ENCODE measurements at regions not wholly inside any gene's neighbourhood (a gene's known extent, or its start where the extent isn't known, plus 50 kb on each side); places are given as distances from the start of the nearest gene placed in this dataset.

GRCh38 chr2:56444339-56444738 is 260.5 kb downstream of the CCDC85A start:
- no peak for DNase-seq (ENCODE audit: low read depth in 3 of 3)

DNA sequence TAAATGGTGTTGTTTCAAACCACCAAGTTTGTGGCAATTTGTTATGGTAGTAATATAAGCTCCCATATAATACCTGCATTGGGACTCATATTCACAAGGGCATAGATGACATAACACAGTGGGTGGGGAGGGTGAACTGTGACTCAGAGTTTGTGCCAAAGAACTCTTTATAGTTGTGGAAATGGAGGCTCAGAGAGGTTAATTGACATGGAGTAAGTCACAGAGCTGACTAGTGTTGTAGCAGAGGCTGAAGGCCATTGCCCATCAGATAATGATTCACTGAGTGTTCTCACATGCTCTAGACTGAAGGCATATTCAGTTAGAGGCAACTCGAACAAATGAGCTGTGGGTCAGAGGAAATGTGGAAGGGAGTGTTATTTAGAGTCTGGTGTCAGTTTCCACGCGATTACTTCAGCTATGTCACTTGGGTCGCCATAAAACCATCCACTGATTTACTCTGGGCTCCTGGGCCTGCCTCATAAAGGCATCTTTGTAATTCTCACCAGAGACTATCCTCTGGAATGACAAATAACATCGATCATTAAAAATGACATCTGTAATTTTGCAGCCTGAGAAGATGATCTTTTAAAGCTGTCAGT is 264.7 kb downstream of the CCDC85A start:
- no peak for DNase-seq (ENCODE audit: low read depth in 3 of 3)

- DNase-seq (ENCODE audit: low read depth in 3 of 3), result no peak
Measured at GRCh38 chr2:56449002-56449431, 265.2 kb downstream of the CCDC85A start.

DNA sequence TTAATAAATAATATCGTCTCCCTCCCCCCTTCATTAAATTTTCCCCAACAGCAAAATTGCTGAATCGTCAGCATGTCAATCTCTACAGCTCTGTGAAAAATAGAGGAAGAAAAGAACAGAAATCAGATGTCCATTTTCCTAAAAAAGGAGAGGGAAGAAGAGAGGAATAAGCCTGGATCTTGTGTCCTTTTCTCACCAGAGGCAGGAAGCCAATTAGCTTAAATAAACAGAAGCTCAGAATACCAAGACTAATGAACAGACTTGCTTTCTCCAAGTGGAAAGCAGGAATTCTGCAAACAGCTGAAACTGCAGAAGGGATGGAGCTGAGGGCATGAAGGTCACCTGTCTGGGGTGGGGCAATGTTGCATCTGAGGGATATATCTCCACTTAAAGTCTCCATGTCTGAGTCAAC is 265.7 kb downstream of the CCDC85A start:
- DNase-seq (ENCODE audit: low read depth in 3 of 3), result no peak

GRCh38 chr2:56450047-56450446 is 266.3 kb downstream of the CCDC85A start:
- no peak for DNase-seq (ENCODE audit: low read depth in 3 of 3)

- DNase-seq (ENCODE audit: low read depth in 3 of 3), result no peak
Measured at GRCh38 chr2:56450772-56451171, 267.0 kb downstream of the CCDC85A start.

GRCh38 chr2:56455642-56456041 is 271.9 kb downstream of the CCDC85A start:
- DNase-seq (ENCODE audit: low read depth in 3 of 3), result no peak

GRCh38 chr2:56456791-56457190 is 273.0 kb downstream of the CCDC85A start:
- no peak for DNase-seq (ENCODE audit: low read depth in 3 of 3)

DNA sequence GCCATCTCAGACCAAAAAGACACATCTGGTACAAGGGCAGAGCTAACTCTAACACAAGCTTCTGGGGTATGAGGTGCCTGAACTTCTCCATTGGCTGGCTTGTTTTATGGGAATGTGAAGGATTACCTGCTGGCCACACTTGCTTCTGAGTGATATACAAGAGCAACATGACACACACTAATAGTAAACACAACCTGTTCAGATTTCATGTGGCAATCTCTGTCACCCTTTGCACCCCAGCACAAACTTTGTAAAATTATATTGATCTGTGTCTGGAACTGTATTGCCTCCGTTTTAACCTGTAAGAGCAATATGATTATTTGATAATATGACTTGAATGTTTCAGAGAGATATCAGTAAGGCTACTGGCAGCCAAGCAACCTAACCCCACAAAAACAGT is 276.7 kb downstream of the CCDC85A start:
- no peak for DNase-seq (ENCODE audit: low read depth in 3 of 3)

GRCh38 chr2:56464066-56464465 is 280.3 kb downstream of the CCDC85A start:
- DNase-seq (ENCODE audit: low read depth in 3 of 3), result no peak

GRCh38 chr2:56464613-56465012 is 280.8 kb downstream of the CCDC85A start:
- DNase-seq (ENCODE audit: low read depth in 3 of 3), result no peak

DNA sequence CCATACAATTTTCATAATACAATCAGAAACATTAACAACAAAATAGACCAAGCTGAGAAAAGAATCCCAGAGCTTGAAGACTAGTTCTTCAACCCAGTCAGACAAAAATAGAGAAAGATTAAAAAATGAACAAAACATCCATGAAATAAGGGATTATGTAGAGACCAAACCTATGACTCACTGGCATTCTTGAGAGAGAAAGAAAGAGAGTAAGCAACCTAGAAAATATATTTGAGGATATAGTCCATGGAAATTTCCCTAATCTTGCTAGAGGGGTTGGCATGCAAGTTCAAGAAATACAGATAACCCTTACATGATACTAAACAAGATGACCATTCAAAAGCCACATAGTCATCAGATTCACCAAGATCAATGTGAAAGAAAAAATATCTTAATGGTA is 281.7 kb downstream of the CCDC85A start:
- no peak for DNase-seq (ENCODE audit: low read depth in 3 of 3)

GRCh38 chr2:56473524-56473923 is 289.7 kb downstream of the CCDC85A start:
- no peak for DNase-seq (ENCODE audit: low read depth in 3 of 3)

GRCh38 chr2:56474412-56475158 is 290.8 kb downstream of the CCDC85A start:
- DNase-seq (ENCODE audit: low read depth in 3 of 3), result no peak

- no peak for DNase-seq (ENCODE audit: low read depth in 3 of 3)
Measured at GRCh38 chr2:56475191-56475590, 291.4 kb downstream of the CCDC85A start.

DNA sequence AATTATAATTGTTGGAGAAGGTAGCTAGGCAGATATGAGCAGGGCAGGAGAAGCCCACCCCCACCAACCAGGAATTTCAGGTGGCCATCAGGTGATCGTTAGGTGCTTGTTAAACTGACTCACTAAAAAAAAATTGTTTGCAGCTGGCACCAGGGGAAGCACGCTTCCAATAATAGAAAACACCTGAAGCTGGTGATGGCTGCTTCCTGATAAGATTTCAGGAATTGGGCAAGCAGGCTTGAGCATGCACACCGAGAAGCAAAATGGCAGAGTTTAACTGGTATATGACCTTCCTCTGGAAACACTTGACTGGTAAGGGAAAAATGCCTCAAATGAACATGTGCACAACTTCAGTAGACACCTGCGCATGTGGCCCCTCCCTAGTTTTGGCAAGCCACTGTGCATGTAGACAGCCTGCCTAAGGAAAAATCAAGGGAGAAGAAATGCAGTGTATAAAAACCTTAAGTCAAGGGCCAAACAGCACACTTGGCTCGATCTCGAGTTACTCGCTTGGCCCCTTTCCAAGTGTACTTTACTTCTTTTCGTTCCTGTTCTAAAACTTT is 292.8 kb downstream of the CCDC85A start:
- no peak for DNase-seq (ENCODE audit: low read depth in 3 of 3)

- DNase-seq (ENCODE audit: low read depth in 3 of 3), result no peak
Measured at GRCh38 chr2:56478027-56478426, 294.2 kb downstream of the CCDC85A start.

DNA sequence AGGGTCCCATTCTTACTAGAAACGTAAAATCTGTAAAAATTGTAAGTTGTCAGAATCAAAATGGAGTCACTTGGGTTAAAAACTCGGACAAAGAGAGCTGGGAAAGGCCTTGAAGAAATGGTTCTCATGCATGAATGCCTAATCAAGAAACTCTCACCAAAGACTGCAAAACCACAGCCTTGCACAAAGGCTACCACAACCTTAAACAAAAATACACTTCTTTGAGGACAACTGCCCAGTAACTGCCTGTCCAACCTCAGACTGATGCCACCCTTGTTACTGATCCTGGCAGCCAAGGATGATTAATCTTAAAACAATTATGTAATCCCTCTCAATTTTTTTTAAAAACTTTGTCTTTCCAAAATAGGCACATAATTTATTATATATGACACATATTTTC is 299.3 kb downstream of the CCDC85A start:
- DNase-seq (ENCODE audit: low read depth in 3 of 3), result no peak

- no peak for DNase-seq (ENCODE audit: low read depth in 3 of 3)
Measured at GRCh38 chr2:56484906-56485305, 301.1 kb downstream of the CCDC85A start.

GRCh38 chr2:56500317-56500716 is 316.5 kb downstream of the CCDC85A start:
- no peak for DNase-seq (ENCODE audit: low read depth in 3 of 3)

DNA sequence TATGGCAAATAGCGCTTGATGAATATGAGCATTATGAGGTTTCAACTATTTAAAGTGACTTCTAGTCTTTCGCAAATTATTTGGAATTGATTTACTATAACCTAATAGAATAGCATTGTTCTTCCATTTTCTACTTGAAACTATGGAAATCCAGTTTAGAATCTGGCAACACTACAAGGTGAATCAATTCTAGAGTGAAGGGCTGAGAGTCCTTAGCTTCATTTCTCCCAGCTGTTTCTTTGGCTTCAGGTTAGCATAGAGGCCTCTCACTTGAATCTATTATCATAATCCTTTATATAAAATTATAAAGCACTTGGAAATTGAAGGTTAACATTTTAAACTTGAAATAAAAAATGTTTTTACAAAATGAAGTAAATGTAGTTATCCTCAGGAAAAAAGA is 318.8 kb downstream of the CCDC85A start:
- no peak for DNase-seq (ENCODE audit: low read depth in 3 of 3)

- DNase-seq (ENCODE audit: low read depth in 3 of 3), result no peak
Measured at GRCh38 chr2:56505885-56506284, 322.1 kb downstream of the CCDC85A start.

DNA sequence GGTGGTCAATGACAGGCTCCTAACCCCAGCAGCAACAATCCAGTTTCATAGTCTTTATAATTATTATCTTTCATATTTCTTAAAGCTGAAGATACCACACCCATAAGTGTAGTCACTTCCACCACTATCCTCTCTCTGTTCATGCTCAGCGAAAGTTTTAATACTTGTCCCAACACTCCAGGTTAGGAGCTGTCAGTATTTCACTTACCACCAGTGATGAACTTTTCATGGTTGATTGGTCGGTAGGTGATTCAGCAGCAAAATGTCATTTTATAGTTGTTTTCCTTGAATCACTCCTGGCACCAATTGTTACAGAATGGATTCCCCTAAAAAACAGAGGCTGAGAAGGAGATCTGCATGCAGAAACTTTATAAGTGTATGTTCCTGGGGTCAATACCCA is 324.9 kb downstream of the CCDC85A start:
- DNase-seq (ENCODE audit: low read depth in 3 of 3), result no peak

Data from stimulated activated CD4-positive, alpha-beta T cell treated with anti-CD3 and anti-CD28 coated beads, TNF-alpha, amount 100 ng/mL, for 48 hours (primary cell).